PC-3 (cell line): ENCODE measurements at regions not wholly inside any gene's neighbourhood (a gene's known extent, or its start where the extent isn't known, plus 50 kb on each side); places are given as distances from the start of the nearest gene placed in this dataset.
A peak's percentile ranks its signal among the peaks of the same experiment; 100 is the strongest.

Source experiments
- ATAC-seq: fragments of 200-7000 bp; cut with Tn5 transposase; 2 replicates; pipeline ENCODE4 v1.9.1; 2020; ENCODE audit warnings: mild to moderate bottlenecking, moderate library complexity
- BruUV-seq: library from RNA; stranded (reverse); fragments of 400-500 nt; replicated peaks from 2 replicates; lab custom pipeline; 2021; lab: Mats Ljungman, UMichigan
- CTCF ChIA-PET: fragments of 300-600 bp; sonication (Branson Sonifier 250); formaldehyde crosslinking; loops from one replicate; lab custom pipeline; 2022; ENCODE audit warnings: antibody characterized with exemption; lab: Charles Lee
- POLR2A ChIA-PET: fragments of 300-600 bp; sonication (Branson Sonifier 250); formaldehyde crosslinking; loops from one replicate; lab custom pipeline; 2022; ENCODE audit warnings: antibody characterized with exemption; ENCODE audit not compliant: unreplicated experiment; lab: Charles Lee
- DNase-seq: peaks from one replicate; pipeline ENCODE4 v3.0.0-alpha.2; 2015
- H2AFZ ChIP-seq: fragments of 300-600 bp; sonication (generic); 2 replicates; pipeline ENCODE4 v1.6.0; 2016; ENCODE audit warnings: antibody characterized with exemption, low read length
- H3F3A ChIP-seq: fragments of 300-600 bp; sonication (generic); one replicate; pipeline ENCODE4 v1.6.0; 2017; ENCODE audit warnings: antibody characterized with exemption, low read length, control low read depth, mild to moderate bottlenecking; ENCODE audit not compliant: unreplicated experiment
- H3K27ac ChIP-seq: fragments of 300-600 bp; sonication (generic); 2 replicates; pipeline ENCODE4 v1.5.1; 2016; ENCODE audit warnings: mild to moderate bottlenecking, low read length
- H3K27me3 ChIP-seq: fragments of 300-600 bp; sonication (generic); 2 replicates; pipeline ENCODE4 v1.6.1; 2016; ENCODE audit warnings: low read length, mixed read lengths
- H3K36me3 ChIP-seq: fragments of 300-600 bp; sonication (generic); 2 replicates; pipeline ENCODE4 v1.6.1; 2016; ENCODE audit warnings: low read depth, mixed run types, low read length, mixed read lengths
- H3K4me1 ChIP-seq: fragments of 300-600 bp; sonication (generic); 2 replicates; pipeline ENCODE4 v1.5.1; 2016; ENCODE audit warnings: low read length; ENCODE audit not compliant: insufficient read depth
- H3K4me2 ChIP-seq: fragments of 300-600 bp; sonication (generic); 2 replicates; pipeline ENCODE4 v1.6.0; 2016; ENCODE audit warnings: low read length
- H3K4me3 ChIP-seq: fragments of 300-600 bp; sonication (generic); 2 replicates; pipeline ENCODE4 v1.5.1; 2016; ENCODE audit warnings: mild to moderate bottlenecking, low read length, mixed read lengths
- H3K79me2 ChIP-seq: fragments of 300-600 bp; sonication (generic); 2 replicates; pipeline ENCODE4 v1.6.1; 2017; ENCODE audit warnings: low read length, mixed read lengths
- H3K9ac ChIP-seq: fragments of 300-600 bp; sonication (generic); 2 replicates; pipeline ENCODE4 v1.6.0; 2016; ENCODE audit warnings: mild to moderate bottlenecking, low read length
- H3K9me2 ChIP-seq: fragments of 300-600 bp; sonication (generic); replicated peaks from 2 replicates; pipeline ENCODE4 v1.6.1; 2016; ENCODE audit warnings: mixed run types, low read length, mixed read lengths
- H3K9me3 ChIP-seq: fragments of 300-600 bp; sonication (generic); 2 replicates; pipeline ENCODE4 v1.6.1; 2016; ENCODE audit warnings: low read length, mixed read lengths
- H4K20me1 ChIP-seq: fragments of 300-600 bp; sonication (generic); 2 replicates; pipeline ENCODE4 v1.6.1; 2016; ENCODE audit warnings: low read length, mixed read lengths
- CTCF ChIP-seq: fragments of 300-600 bp; sonication (generic); conservative IDR thresholded peaks from 2 replicates; pipeline ENCODE4 v1.5.1; 2017; ENCODE audit warnings: antibody characterized with exemption, low read depth, mild to moderate bottlenecking, low read length
- EZH2 ChIP-seq: fragments of 300-600 bp; sonication (generic); IDR thresholded peaks from one replicate; pipeline ENCODE4 v1.6.1; 2017; ENCODE audit warnings: antibody characterized with exemption, mild to moderate bottlenecking, low read length; ENCODE audit not compliant: unreplicated experiment
- EZH2phosphoT487 ChIP-seq: fragments of 300-600 bp; sonication (generic); IDR thresholded peaks from 2 replicates; pipeline ENCODE4 v1.6.1; 2018; ENCODE audit warnings: mild to moderate bottlenecking, antibody characterized with exemption, low read length, borderline replicate concordance
- intact Hi-C: fragments of 100-400 bp; cut with micrococcal nuclease; formaldehyde crosslinking; loops from 2 replicates; pipeline ENCODE4 v1.9.0; 2023

GRCh38 chr13:32881777-32882145 lies 134.5 kb upstream of the KL start:
- H3K4me2 ChIP-seq = no peak overlapping the region
- no peaks in the 10 kb centered on the region for H3K9me3 ChIP-seq
- peak; percentile 54 for DNase-seq
- intact Hi-C loops = no loop called here
- H3K79me2 ChIP-seq = no peaks in the 10 kb centered on the region
- H3K9me2 ChIP-seq = no peaks in the 10 kb centered on the region
- CTCF ChIA-PET = no interaction called here
- no peaks in the 10 kb centered on the region for H3F3A ChIP-seq
- H3K9ac ChIP-seq = no peak overlapping the region
- H3K27ac ChIP-seq = peak overlapping the region; percentile 29; the same call in 1 of the 2 replicates
- peaks cover 25% of the 10 kb centered on the region for H3K4me1 ChIP-seq
- H3K36me3 ChIP-seq = no peaks in the 10 kb centered on the region
- H3K4me3 ChIP-seq = no peak overlapping the region
- POLR2A ChIA-PET = no interaction called here
- TF ChIP-seq CTCF (no peak), EZH2phosphoT487 (no peak), EZH2 (no peak)
- no peak overlapping the region for H2AFZ ChIP-seq
- H3K27me3 ChIP-seq = no peaks in the 10 kb centered on the region
- no TSS peak for BruUV-seq
- peak; percentile 58; the same call in 1 of the 2 replicates for ATAC-seq
- no peaks in the 10 kb centered on the region for H4K20me1 ChIP-seq

GRCh38 chr13:32882691-32883090 lies 133.5 kb upstream of the KL start:
- Histone ChIP-seq H3K79me2 (no peaks in the 10 kb centered on the region), H3K27me3 (no peaks in the 10 kb centered on the region), H3K9me3 (0 out of 2 replicates have a peak, but pooled peaks cover 5% of the 10 kb centered on the region), H3K4me1 (peaks cover 24% of the 10 kb centered on the region), H3K9ac (no peak overlapping the region), H3K4me3 (no peak overlapping the region), H3K9me2 (no peaks in the 10 kb centered on the region), H4K20me1 (no peaks in the 10 kb centered on the region), H3K27ac (no peak overlapping the region), H3K36me3 (no peaks in the 10 kb centered on the region), H3K4me2 (no peak overlapping the region), H3F3A (no peaks in the 10 kb centered on the region), H2AFZ (no peak overlapping the region)
- TF ChIP-seq EZH2phosphoT487 (no peak), EZH2 (no peak), CTCF (no peak)
- DNase-seq (no peak), ATAC-seq (no peak)
- ChIA-PET POLR2A (no interaction called here), CTCF (no interaction called here)
- intact Hi-C loops = no loop called here
- no TSS peak for BruUV-seq

GRCh38 chr13:32883474-32883873 lies 132.7 kb upstream of the KL start:
- Histone ChIP-seq H3K27me3 (no peaks in the 10 kb centered on the region), H3K27ac (no peak overlapping the region), H3F3A (no peaks in the 10 kb centered on the region), H3K79me2 (no peaks in the 10 kb centered on the region), H3K9me2 (no peaks in the 10 kb centered on the region), H3K9me3 (0 out of 2 replicates have a peak, but pooled peaks cover 7% of the 10 kb centered on the region), H3K9ac (no peak overlapping the region), H3K36me3 (no peaks in the 10 kb centered on the region), H2AFZ (no peak overlapping the region), H4K20me1 (no peaks in the 10 kb centered on the region), H3K4me2 (no peak overlapping the region), H3K4me1 (peaks cover 16% of the 10 kb centered on the region), H3K4me3 (no peak overlapping the region)
- BruUV-seq = no TSS peak
- ATAC-seq (peak; percentile 24; the same call in 1 of the 2 replicates), DNase-seq (no peak)
- CTCF ChIA-PET = no interaction called here
- intact Hi-C loops = no loop called here
- POLR2A ChIA-PET = interaction anchor here (0.5 kb wide), 1 partner anchor 353 kb away, joined by 4 read pairs; no protein-coding TSS in a partner anchor
- TF ChIP-seq EZH2phosphoT487 (no peak), EZH2 (no peak), CTCF (no peak)
